ENCODE measurements at regions not wholly inside any gene's neighbourhood (a gene's known extent, or its start where the extent isn't known, plus 50 kb on each side); places are given as distances from the start of the nearest gene placed in this dataset.

- Mint-ChIP-seq H3K4me1 (peaks cover 13 to 17% of the 10 kb centered on the region in 2 experiments), H3K27ac (no peak overlapping the region), H3K4me3 (no peak overlapping the region), H3K27me3 (ENCODE audit: low read depth) (no peaks in the 10 kb centered on the region; the same call in 1 of the 2 replicates), H3K36me3 (ENCODE audit: insufficient read depth in 1 of 3, low read depth in 3 of 3) (no peaks in the 10 kb centered on the region), H3K9me3 (peaks cover 0 to 4% of the 10 kb centered on the region in 2 experiments; a peak in 3 of 5 replicates)
- H3K27me3 ChIP-seq (ENCODE audit: insufficient read depth, low read length): no peaks in the 10 kb centered on the region
- no peak overlapping the region for H2BK120ac ChIP-seq (ENCODE audit: low read depth, low read length, poor library complexity, severe bottlenecking)
- H3K9ac ChIP-seq (ENCODE audit: extremely low read depth, insufficient read length, low read length): no peak overlapping the region
- H3K23me2 ChIP-seq (ENCODE audit: insufficient read length, low read depth, low read length, poor library complexity, severe bottlenecking): no peaks in the 10 kb centered on the region
- H3K9me3 ChIP-seq (ENCODE audit: control insufficient read depth, low read depth, low read length): no peaks in the 10 kb centered on the region
- no peak overlapping the region for H3T11ph ChIP-seq (ENCODE audit: low read length)
- no peak overlapping the region for H2BK5ac ChIP-seq (ENCODE audit: insufficient read length, low read length)
- H2BK12ac ChIP-seq (ENCODE audit: insufficient read length, low read depth, low read length): no peak overlapping the region
- H2BK20ac ChIP-seq (ENCODE audit: low read depth, low read length, poor library complexity, severe bottlenecking): no peak overlapping the region
- no peak for DNase-seq
- no peak overlapping the region for H4K91ac ChIP-seq (ENCODE audit: insufficient read length, low read depth, low read length)
- H3K79me2 ChIP-seq (ENCODE audit: insufficient read depth, low read length): no peaks in the 10 kb centered on the region
- H2AFZ ChIP-seq (ENCODE audit: low read length): no peak overlapping the region
- no peak overlapping the region for H2AK5ac ChIP-seq (ENCODE audit: insufficient read length, low read length)
- no peak overlapping the region for H3K27ac ChIP-seq (ENCODE audit: insufficient read length, low read depth, low read length)
- no peak overlapping the region for H4K5ac ChIP-seq (ENCODE audit: insufficient read length, low read depth, low read length)
- no peak overlapping the region for H2BK15ac ChIP-seq (ENCODE audit: low read depth, low read length)
- no peak overlapping the region for H3K14ac ChIP-seq (ENCODE audit: insufficient read depth, low read length)
- H3K23ac ChIP-seq (ENCODE audit: insufficient read length, low read depth, low read length): no peak overlapping the region
- no peak overlapping the region for H3K56ac ChIP-seq (ENCODE audit: insufficient read length, low read depth, low read length)
- no peak overlapping the region for H3K4ac ChIP-seq (ENCODE audit: low read depth, low read length)
- TF ChIP-seq, protein P1, sequence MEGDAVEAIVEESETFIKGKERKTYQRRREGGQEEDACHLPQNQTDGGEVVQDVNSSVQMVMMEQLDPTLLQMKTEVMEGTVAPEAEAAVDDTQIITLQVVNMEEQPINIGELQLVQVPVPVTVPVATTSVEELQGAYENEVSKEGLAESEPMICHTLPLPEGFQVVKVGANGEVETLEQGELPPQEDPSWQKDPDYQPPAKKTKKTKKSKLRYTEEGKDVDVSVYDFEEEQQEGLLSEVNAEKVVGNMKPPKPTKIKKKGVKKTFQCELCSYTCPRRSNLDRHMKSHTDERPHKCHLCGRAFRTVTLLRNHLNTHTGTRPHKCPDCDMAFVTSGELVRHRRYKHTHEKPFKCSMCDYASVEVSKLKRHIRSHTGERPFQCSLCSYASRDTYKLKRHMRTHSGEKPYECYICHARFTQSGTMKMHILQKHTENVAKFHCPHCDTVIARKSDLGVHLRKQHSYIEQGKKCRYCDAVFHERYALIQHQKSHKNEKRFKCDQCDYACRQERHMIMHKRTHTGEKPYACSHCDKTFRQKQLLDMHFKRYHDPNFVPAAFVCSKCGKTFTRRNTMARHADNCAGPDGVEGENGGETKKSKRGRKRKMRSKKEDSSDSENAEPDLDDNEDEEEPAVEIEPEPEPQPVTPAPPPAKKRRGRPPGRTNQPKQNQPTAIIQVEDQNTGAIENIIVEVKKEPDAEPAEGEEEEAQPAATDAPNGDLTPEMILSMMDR (conservative IDR thresholded peaks at IDR 0.05): no peak
- no peak overlapping the region for H3K4me2 ChIP-seq (ENCODE audit: insufficient read depth, insufficient read length, low read length)
- H4K8ac ChIP-seq (replicated peaks; ENCODE audit: insufficient read length, low read depth, low read length): no peak overlapping the region
- H3K18ac ChIP-seq (ENCODE audit: insufficient read length, low read depth, low read length): no peak overlapping the region
- H3K4me1 ChIP-seq (ENCODE audit: insufficient read depth, low read length): no peaks in the 10 kb centered on the region
- H4K20me1 ChIP-seq (ENCODE audit: control insufficient read depth, insufficient read depth, insufficient read length): no peaks in the 10 kb centered on the region
- H3K79me1 ChIP-seq (ENCODE audit: insufficient read depth, low read depth, low read length, poor library complexity, severe bottlenecking): no peaks in the 10 kb centered on the region
These were observed 2205.8 kb upstream of the ACO1 start for GRCh38 chr9:30178610-30179009.

All from H9 (cell line).